Panc1 (cell line): ENCODE measurements at regions not wholly inside any gene's neighbourhood (a gene's known extent, or its start where the extent isn't known, plus 50 kb on each side); places are given as distances from the start of the nearest gene placed in this dataset.
"Not testable (repeated sequence)": the region's sequence is repeated elsewhere in the genome, so short reads cannot be mapped to it uniquely, and the experiment has no call there.

Experiments
- ATAC-seq: fragments of 200-7000 bp; cut with Tn5 transposase; 2 replicates; pipeline ENCODE4 v1.9.1; 2020; ENCODE audit warnings: mild to moderate bottlenecking, moderate library complexity
- BruUV-seq: library from RNA; stranded (reverse); fragments of 400-500 nt; replicated peaks from 2 replicates; lab custom pipeline; 2021; lab: Mats Ljungman, UMichigan
- CTCF ChIA-PET: fragments of 300-600 bp; sonication (Branson Sonifier 250); formaldehyde crosslinking; loops from one replicate; lab custom pipeline; 2022; ENCODE audit warnings: antibody characterized with exemption; lab: Charles Lee
- POLR2A ChIA-PET: fragments of 300-600 bp; sonication (Branson Sonifier 250); formaldehyde crosslinking; loops from one replicate; lab custom pipeline; 2022; ENCODE audit warnings: antibody characterized with exemption; lab: Charles Lee
- DNase-seq: peaks from one replicate; pipeline ENCODE4 v3.0.0-alpha.2; 2010; ENCODE audit warnings: low read depth, low spot score
- H3K27ac ChIP-seq: 2 replicates; pipeline ENCODE4 v1.5.1; 2011; ENCODE audit warnings: mild to moderate bottlenecking, low read length, inconsistent platforms
- H3K27me3 ChIP-seq: fragments of 200-500 bp; sonication (Bioruptor generic); 2 replicates; pipeline ENCODE4 v1.6.0; 2014; ENCODE audit warnings: low read length, inconsistent platforms; ENCODE audit not compliant: control insufficient read depth, insufficient read depth
- H3K36me3 ChIP-seq: fragments of 200-500 bp; sonication (Bioruptor generic); 2 replicates; pipeline ENCODE4 v1.5.1; 2014; ENCODE audit warnings: inconsistent platforms, mild to moderate bottlenecking, low read length, moderate library complexity; ENCODE audit not compliant: control insufficient read depth, insufficient read depth
- H3K4me1 ChIP-seq: 2 replicates; pipeline ENCODE4 v1.5.1; 2011; ENCODE audit warnings: inconsistent platforms, mild to moderate bottlenecking, low read length, moderate library complexity; ENCODE audit not compliant: control insufficient read depth, insufficient read depth
- H3K4me3 ChIP-seq, 2 experiments: 2 replicates each; pipeline ENCODE4 v1.5.1; 2011 to 2012; ENCODE audit warnings: low read depth in 2 of 2, low read length in 2 of 2, mild to moderate bottlenecking in 2 of 2, inconsistent platforms in 1 of 2, moderate library complexity in 1 of 2
- H3K9me3 ChIP-seq: fragments of 200-500 bp; sonication (Bioruptor generic); 2 replicates; pipeline ENCODE4 v1.5.1; 2014; ENCODE audit warnings: low read depth, mild to moderate bottlenecking, inconsistent platforms, low read length, moderate library complexity; ENCODE audit not compliant: control insufficient read depth, insufficient read depth
- CTCF ChIP-seq: fragments of 450-650 bp; IDR thresholded peaks from 2 replicates; pipeline ENCODE4 v1.5.1; 2017; ENCODE audit warnings: mild to moderate bottlenecking
- POLR2AphosphoS5 ChIP-seq: IDR thresholded peaks from 2 replicates; pipeline ENCODE4 v1.6.1; 2012; ENCODE audit warnings: mild to moderate bottlenecking, low read depth, low read length, moderate library complexity
- REST ChIP-seq, 2 experiments: IDR thresholded peaks; 2 replicates each; pipeline ENCODE4 v1.6.1; 2011 to 2012; ENCODE audit warnings: low read depth in 2 of 2, control low read depth in 1 of 2, low read length in 1 of 2, mild to moderate bottlenecking in 1 of 2, moderate library complexity in 1 of 2; ENCODE audit not compliant: insufficient read depth in 1 of 2
- SIN3A ChIP-seq: IDR thresholded peaks from 2 replicates; pipeline ENCODE4 v1.6.1; 2012; ENCODE audit warnings: low read depth, mild to moderate bottlenecking, low read length, moderate library complexity, borderline replicate concordance; ENCODE audit not compliant: insufficient read depth
- TCF7L2 ChIP-seq: IDR thresholded peaks from 2 replicates; pipeline ENCODE4 v1.6.1; 2011; ENCODE audit warnings: mild to moderate bottlenecking, low read depth, low read length, inconsistent platforms
- in situ Hi-C: cut with HindIII; loops from 2 replicates; pipeline ENCODE4 v1.10.0; 2016; ENCODE audit warnings: low sequenced_read_pairs, low pct_unique_long_range_greater_than_20kb
- intact Hi-C: fragments of 100-400 bp; cut with micrococcal nuclease; formaldehyde crosslinking; loops from one replicate; pipeline ENCODE4 v1.10.0; 2022; ENCODE audit not compliant: unreplicated experiment

- Histone ChIP-seq H3K4me1 (no peaks in the 10 kb centered on the region), H3K36me3 (no peaks in the 10 kb centered on the region), H3K27ac (no peak overlapping the region), H3K4me3 (no peak overlapping the region), H3K27me3 (no peaks in the 10 kb centered on the region), H3K9me3 (no peaks in the 10 kb centered on the region)
- ChIA-PET CTCF (no interaction called here), POLR2A (no interaction called here)
- ATAC-seq (no peak), DNase-seq (no peak)
- in situ Hi-C loops (no loop called here), intact Hi-C loops (no loop called here)
- no peak for TF ChIP-seq POLR2AphosphoS5
- no peak for TF ChIP-seq TCF7L2
- TF ChIP-seq CTCF, result no peak
- TF ChIP-seq SIN3A, result no peak
- no peak for TF ChIP-seq REST (IDR thresholded peaks at IDR 0.05; ENCODE audit: insufficient read depth in 1 of 2, low read depth in 2 of 2, low read length in 1 of 2)
- BruUV-seq, result no TSS peak
Measured at GRCh38 chr4:99735822-99736221, 78.2 kb upstream of the C4orf54 start.

GRCh38 chr4:99734583-99735322, 77.1 kb upstream of the C4orf54 start:
- H3K27me3 ChIP-seq, result no peaks in the 10 kb centered on the region
- in situ Hi-C loops, result no loop called here
- ChIA-PET POLR2A (no interaction called here), CTCF (no interaction called here)
- no peaks in the 10 kb centered on the region for H3K36me3 ChIP-seq
- intact Hi-C loops, result no loop called here
- no peaks in the 10 kb centered on the region for H3K4me1 ChIP-seq
- H3K27ac ChIP-seq, result no peak overlapping the region
- no peak overlapping the region for H3K4me3 ChIP-seq
- BruUV-seq, result no TSS peak
- no peaks in the 10 kb centered on the region for H3K9me3 ChIP-seq
- DNase-seq (no peak), ATAC-seq (no peak)
- TF ChIP-seq CTCF (no peak), REST (IDR thresholded peaks at IDR 0.05; ENCODE audit: insufficient read depth in 1 of 2, low read depth in 2 of 2, low read length in 1 of 2) (no peak), SIN3A (no peak), POLR2AphosphoS5 (no peak), TCF7L2 (no peak)

- H3K4me1 ChIP-seq, BruUV-seq, H3K4me3 ChIP-seq, H3K36me3 ChIP-seq, intact Hi-C loops, H3K27me3 ChIP-seq, POLR2A ChIA-PET, H3K9me3 ChIP-seq, H3K27ac ChIP-seq, CTCF ChIA-PET, DNase-seq, ATAC-seq, in situ Hi-C loops: not testable (repeated sequence)
Measured at GRCh38 chr4:99733455-99733854, 75.8 kb upstream of the C4orf54 start.
